ENCODE measurements at regions not wholly inside any gene's neighbourhood (a gene's known extent, or its start where the extent isn't known, plus 50 kb on each side); places are given as distances from the start of the nearest gene placed in this dataset.

GRCh38 chr17:77312786-77313599 lies 172.2 kb downstream of the SEC14L1 start (continued):
- peak; percentile 44; the same call in 1 of the 2 replicates for TF ChIP-seq ZFY (CRISPR knock-in tag; IDR thresholded peaks at IDR 0.05)
- TF ChIP-seq NPAS2 (CRISPR knock-in tag; IDR thresholded peaks at IDR 0.05; ENCODE audit: borderline replicate concordance) = no peak
- TF ChIP-seq STAT5B (CRISPR knock-in tag; IDR thresholded peaks at IDR 0.05) = no peak
- TF ChIP-seq, protein P1, sequence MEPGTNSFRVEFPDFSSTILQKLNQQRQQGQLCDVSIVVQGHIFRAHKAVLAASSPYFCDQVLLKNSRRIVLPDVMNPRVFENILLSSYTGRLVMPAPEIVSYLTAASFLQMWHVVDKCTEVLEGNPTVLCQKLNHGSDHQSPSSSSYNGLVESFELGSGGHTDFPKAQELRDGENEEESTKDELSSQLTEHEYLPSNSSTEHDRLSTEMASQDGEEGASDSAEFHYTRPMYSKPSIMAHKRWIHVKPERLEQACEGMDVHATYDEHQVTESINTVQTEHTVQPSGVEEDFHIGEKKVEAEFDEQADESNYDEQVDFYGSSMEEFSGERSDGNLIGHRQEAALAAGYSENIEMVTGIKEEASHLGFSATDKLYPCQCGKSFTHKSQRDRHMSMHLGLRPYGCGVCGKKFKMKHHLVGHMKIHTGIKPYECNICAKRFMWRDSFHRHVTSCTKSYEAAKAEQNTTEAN (CRISPR knock-in tag; conservative IDR thresholded peaks at IDR 0.05) = no peak
- TF ChIP-seq, protein P2, sequence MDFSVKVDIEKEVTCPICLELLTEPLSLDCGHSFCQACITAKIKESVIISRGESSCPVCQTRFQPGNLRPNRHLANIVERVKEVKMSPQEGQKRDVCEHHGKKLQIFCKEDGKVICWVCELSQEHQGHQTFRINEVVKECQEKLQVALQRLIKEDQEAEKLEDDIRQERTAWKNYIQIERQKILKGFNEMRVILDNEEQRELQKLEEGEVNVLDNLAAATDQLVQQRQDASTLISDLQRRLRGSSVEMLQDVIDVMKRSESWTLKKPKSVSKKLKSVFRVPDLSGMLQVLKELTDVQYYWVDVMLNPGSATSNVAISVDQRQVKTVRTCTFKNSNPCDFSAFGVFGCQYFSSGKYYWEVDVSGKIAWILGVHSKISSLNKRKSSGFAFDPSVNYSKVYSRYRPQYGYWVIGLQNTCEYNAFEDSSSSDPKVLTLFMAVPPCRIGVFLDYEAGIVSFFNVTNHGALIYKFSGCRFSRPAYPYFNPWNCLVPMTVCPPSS (IDR thresholded peaks at IDR 0.05) = no peak
- TF ChIP-seq DMTF1 (CRISPR knock-in tag; IDR thresholded peaks at IDR 0.05) = no peak
- no peak for TF ChIP-seq ATRX (CRISPR knock-in tag; IDR thresholded peaks at IDR 0.05; ENCODE audit: borderline replicate concordance)
- TF ChIP-seq ARNT (IDR thresholded peaks at IDR 0.05) = no peak
- TF ChIP-seq NFIB (CRISPR knock-in tag; IDR thresholded peaks at IDR 0.05; ENCODE audit: borderline replicate concordance) = no peak
- TF ChIP-seq, protein P3, sequence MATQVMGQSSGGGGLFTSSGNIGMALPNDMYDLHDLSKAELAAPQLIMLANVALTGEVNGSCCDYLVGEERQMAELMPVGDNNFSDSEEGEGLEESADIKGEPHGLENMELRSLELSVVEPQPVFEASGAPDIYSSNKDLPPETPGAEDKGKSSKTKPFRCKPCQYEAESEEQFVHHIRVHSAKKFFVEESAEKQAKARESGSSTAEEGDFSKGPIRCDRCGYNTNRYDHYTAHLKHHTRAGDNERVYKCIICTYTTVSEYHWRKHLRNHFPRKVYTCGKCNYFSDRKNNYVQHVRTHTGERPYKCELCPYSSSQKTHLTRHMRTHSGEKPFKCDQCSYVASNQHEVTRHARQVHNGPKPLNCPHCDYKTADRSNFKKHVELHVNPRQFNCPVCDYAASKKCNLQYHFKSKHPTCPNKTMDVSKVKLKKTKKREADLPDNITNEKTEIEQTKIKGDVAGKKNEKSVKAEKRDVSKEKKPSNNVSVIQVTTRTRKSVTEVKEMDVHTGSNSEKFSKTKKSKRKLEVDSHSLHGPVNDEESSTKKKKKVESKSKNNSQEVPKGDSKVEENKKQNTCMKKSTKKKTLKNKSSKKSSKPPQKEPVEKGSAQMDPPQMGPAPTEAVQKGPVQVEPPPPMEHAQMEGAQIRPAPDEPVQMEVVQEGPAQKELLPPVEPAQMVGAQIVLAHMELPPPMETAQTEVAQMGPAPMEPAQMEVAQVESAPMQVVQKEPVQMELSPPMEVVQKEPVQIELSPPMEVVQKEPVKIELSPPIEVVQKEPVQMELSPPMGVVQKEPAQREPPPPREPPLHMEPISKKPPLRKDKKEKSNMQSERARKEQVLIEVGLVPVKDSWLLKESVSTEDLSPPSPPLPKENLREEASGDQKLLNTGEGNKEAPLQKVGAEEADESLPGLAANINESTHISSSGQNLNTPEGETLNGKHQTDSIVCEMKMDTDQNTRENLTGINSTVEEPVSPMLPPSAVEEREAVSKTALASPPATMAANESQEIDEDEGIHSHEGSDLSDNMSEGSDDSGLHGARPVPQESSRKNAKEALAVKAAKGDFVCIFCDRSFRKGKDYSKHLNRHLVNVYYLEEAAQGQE (IDR thresholded peaks at IDR 0.05; ENCODE audit: borderline replicate concordance in 1 of 2, low read depth in 1 of 2, low read length in 2 of 2) = no peak
- no peak for TF ChIP-seq ZBTB42 (CRISPR knock-in tag; IDR thresholded peaks at IDR 0.05)
- no peak for TF ChIP-seq ISX (CRISPR knock-in tag; conservative IDR thresholded peaks at IDR 0.05)
- TF ChIP-seq HDAC2 (CRISPR knock-in tag; IDR thresholded peaks at IDR 0.05) = peak; percentile 21; the same call in 1 of the 2 replicates
- TF ChIP-seq MEIS1 (CRISPR knock-in tag; IDR thresholded peaks at IDR 0.05; ENCODE audit: borderline replicate concordance) = no peak
- TF ChIP-seq, protein P4, sequence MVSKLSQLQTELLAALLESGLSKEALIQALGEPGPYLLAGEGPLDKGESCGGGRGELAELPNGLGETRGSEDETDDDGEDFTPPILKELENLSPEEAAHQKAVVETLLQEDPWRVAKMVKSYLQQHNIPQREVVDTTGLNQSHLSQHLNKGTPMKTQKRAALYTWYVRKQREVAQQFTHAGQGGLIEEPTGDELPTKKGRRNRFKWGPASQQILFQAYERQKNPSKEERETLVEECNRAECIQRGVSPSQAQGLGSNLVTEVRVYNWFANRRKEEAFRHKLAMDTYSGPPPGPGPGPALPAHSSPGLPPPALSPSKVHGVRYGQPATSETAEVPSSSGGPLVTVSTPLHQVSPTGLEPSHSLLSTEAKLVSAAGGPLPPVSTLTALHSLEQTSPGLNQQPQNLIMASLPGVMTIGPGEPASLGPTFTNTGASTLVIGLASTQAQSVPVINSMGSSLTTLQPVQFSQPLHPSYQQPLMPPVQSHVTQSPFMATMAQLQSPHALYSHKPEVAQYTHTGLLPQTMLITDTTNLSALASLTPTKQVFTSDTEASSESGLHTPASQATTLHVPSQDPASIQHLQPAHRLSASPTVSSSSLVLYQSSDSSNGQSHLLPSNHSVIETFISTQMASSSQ (IDR thresholded peaks at IDR 0.05; ENCODE audit: low read depth) = no peak
- TF ChIP-seq, protein P4 (CRISPR knock-in tag; IDR thresholded peaks at IDR 0.05; ENCODE audit: borderline replicate concordance) = no peak

All from HepG2 (cell line).